ENCODE measurements at regions not wholly inside any gene's neighbourhood (a gene's known extent, or its start where the extent isn't known, plus 50 kb on each side); places are given as distances from the start of the nearest gene placed in this dataset.

GRCh38 chr4:179110816-179111215 is 1668.6 kb upstream of the AGA start:
- Histone ChIP-seq H3K27me3 (replicated peaks in 1 of 2; ENCODE audit: control insufficient read depth in 2 of 2, insufficient read depth in 2 of 2, low read length in 1 of 2) (no peaks in the 10 kb centered on the region), H3K36me3 (ENCODE audit: control insufficient read depth in 2 of 2, insufficient read depth in 2 of 2, low read length in 1 of 2) (no peaks in the 10 kb centered on the region), H3K4me2 (ENCODE audit: control insufficient read depth, insufficient read depth) (no peak overlapping the region), H4K20me1 (ENCODE audit: control insufficient read depth, insufficient read depth) (no peaks in the 10 kb centered on the region), H3K27ac (ENCODE audit: control insufficient read depth, insufficient read depth) (no peak overlapping the region), H3K79me2 (ENCODE audit: control insufficient read depth, insufficient read depth, low read length) (no peaks in the 10 kb centered on the region), H3K4me3 (no peak overlapping the region), H3K4me1 (ENCODE audit: control insufficient read depth, insufficient read depth, low read length) (no peaks in the 10 kb centered on the region), H2AFZ (ENCODE audit: control insufficient read depth, low read depth, low read length) (no peak overlapping the region), H3K9me3 (replicated peaks; ENCODE audit: control insufficient read depth, insufficient read depth, low read length) (no peaks in the 10 kb centered on the region), H3K9ac (ENCODE audit: control insufficient read depth, insufficient read depth, low read length) (no peak overlapping the region)
- ChIA-PET CTCF (interaction anchor here (0.8 kb wide), 1 partner anchor 197 kb away, joined by 3 read pairs; no protein-coding TSS in a partner anchor), POLR2A (no interaction called here), SMC1A (ENCODE audit: uncharacterized antibody, unreplicated experiment) (interaction anchor here (0.5 kb wide), 1 partner anchor 1268 kb away, joined by 3 read pairs; no protein-coding TSS in a partner anchor), RAD21 (ENCODE audit: unreplicated experiment) (no interaction called here)
- intact Hi-C loops (cut with micrococcal nuclease; ENCODE audit: unreplicated experiment) (no loop called here), in situ Hi-C loops (cut with MboI) (no loop called here)
- no peak for ATAC-seq
- DNase-seq (ENCODE audit: low read depth, low spot score) = no peak
- BruUV-seq (replicated peaks) = no TSS peak
- 44% methylated on average over 2 of the region's 2 CpGs for WGBS (ENCODE audit: insufficient coverage, insufficient replicate concordance, low lambda C conversion rate, missing lambda C conversion rate)
- no peak for FAIRE-seq
- TF ChIP-seq ETV6 (conservative IDR thresholded peaks at IDR 0.05 in 1 of 2, IDR thresholded peaks at IDR 0.05 in 1 of 2; ENCODE audit: borderline replicate concordance in 1 of 2, low read depth in 1 of 2) = no peak
- TF ChIP-seq NKRF (conservative IDR thresholded peaks at IDR 0.05) = no peak
- no peak for TF ChIP-seq ATF7 (IDR thresholded peaks at IDR 0.05; ENCODE audit: low read depth)
- no peak for TF ChIP-seq MLLT1 (IDR thresholded peaks at IDR 0.05)
- no peak for TF ChIP-seq CHD4 (IDR thresholded peaks at IDR 0.05)
- no peak for TF ChIP-seq SKIL (IDR thresholded peaks at IDR 0.05; ENCODE audit: low read depth, poor library complexity, severe bottlenecking)
- no peak for TF ChIP-seq TCF7 (IDR thresholded peaks at IDR 0.05; ENCODE audit: borderline replicate concordance)
- no peak for TF ChIP-seq MEF2B (IDR thresholded peaks at IDR 0.05; ENCODE audit: partially characterized antibody, poor library complexity, severe bottlenecking)
- TF ChIP-seq NRF1 (conservative IDR thresholded peaks at IDR 0.05; ENCODE audit: low read depth, low read length) = no peak
- TF ChIP-seq CBFB (IDR thresholded peaks at IDR 0.05; ENCODE audit: low read depth) = no peak
- no peak for TF ChIP-seq ZNF687 (IDR thresholded peaks at IDR 0.05)
- TF ChIP-seq MEF2A (IDR thresholded peaks at IDR 0.05; ENCODE audit: insufficient read depth, low read depth, low read length) = no peak
- no peak for TF ChIP-seq EP300 (IDR thresholded peaks at IDR 0.05; ENCODE audit: borderline replicate concordance in 1 of 2, control insufficient read depth in 1 of 2, low read depth in 2 of 2, low read length in 2 of 2)

All from GM12878 (cell line).